A673 (cell line): ENCODE measurements at regions not wholly inside any gene's neighbourhood (a gene's known extent, or its start where the extent isn't known, plus 50 kb on each side); places are given as distances from the start of the nearest gene placed in this dataset.

Experiments
- EZH2 ChIP-seq: fragments of 200-600 bp; sonication (generic); IDR thresholded peaks from 2 replicates; pipeline ENCODE4 v1.6.1; 2017; ENCODE audit warnings: borderline replicate concordance, low read depth, mild to moderate bottlenecking, mixed read lengths, antibody characterized with exemption, low read length; ENCODE audit not compliant: poor library complexity, severe bottlenecking
- TF ChIP-seq, protein P1 (sequence below): fragments of 300-800, 200-600 bp; sonication (generic); conservative IDR thresholded peaks from 2 replicates; pipeline ENCODE4 v1.5.1; 2017; ENCODE audit warnings: low read depth, mild to moderate bottlenecking, antibody characterized with exemption, low read length, moderate library complexity, mixed read lengths

DNA sequence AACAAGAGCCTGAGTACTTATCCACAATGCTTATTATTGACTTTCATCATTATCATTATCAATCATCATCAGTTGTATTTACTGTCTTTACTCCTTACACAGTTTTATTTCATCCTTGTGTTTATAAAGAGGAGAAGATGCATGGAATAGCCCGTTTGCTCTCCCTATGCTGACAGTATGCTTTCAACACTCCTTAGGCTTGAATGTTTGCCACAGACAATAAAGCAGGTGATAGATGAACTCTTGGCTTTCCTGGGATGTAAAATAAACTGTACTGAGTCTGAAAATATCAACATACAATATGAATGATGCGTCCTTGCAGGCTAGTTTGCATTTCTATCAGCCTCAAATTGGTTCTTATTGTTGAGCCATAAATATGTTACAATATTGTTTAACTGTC lies 891.8 kb upstream of the NCAM2 start:
- TF ChIP-seq, protein P1, sequence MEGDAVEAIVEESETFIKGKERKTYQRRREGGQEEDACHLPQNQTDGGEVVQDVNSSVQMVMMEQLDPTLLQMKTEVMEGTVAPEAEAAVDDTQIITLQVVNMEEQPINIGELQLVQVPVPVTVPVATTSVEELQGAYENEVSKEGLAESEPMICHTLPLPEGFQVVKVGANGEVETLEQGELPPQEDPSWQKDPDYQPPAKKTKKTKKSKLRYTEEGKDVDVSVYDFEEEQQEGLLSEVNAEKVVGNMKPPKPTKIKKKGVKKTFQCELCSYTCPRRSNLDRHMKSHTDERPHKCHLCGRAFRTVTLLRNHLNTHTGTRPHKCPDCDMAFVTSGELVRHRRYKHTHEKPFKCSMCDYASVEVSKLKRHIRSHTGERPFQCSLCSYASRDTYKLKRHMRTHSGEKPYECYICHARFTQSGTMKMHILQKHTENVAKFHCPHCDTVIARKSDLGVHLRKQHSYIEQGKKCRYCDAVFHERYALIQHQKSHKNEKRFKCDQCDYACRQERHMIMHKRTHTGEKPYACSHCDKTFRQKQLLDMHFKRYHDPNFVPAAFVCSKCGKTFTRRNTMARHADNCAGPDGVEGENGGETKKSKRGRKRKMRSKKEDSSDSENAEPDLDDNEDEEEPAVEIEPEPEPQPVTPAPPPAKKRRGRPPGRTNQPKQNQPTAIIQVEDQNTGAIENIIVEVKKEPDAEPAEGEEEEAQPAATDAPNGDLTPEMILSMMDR, result no peak
- no peak for TF ChIP-seq EZH2
